ENCODE measurements at regions not wholly inside any gene's neighbourhood (a gene's known extent, or its start where the extent isn't known, plus 50 kb on each side); places are given as distances from the start of the nearest gene placed in this dataset.

- no peaks in the 10 kb centered on the region for H3K4me1 ChIP-seq (ENCODE audit: control extremely low read depth in 1 of 4, control insufficient read depth in 4 of 4, insufficient read depth in 4 of 4, low read length in 3 of 4)
- CTCF ChIA-PET = no interaction called here
- no peaks in the 10 kb centered on the region for H3K9me3 ChIP-seq (ENCODE audit: control extremely low read depth in 1 of 5, control insufficient read depth in 4 of 5, insufficient read depth in 2 of 5, low read depth in 1 of 5, low read length in 4 of 5)
- POLR2A ChIA-PET = no interaction called here
- no peak for DNase-seq
- H3K4me3 ChIP-seq (ENCODE audit: control insufficient read depth in 1 of 7, extremely low read depth in 1 of 7, insufficient read depth in 4 of 7, low read depth in 2 of 7, low read length in 6 of 7) = no peak overlapping the region
- no peaks in the 10 kb centered on the region for H3K36me3 ChIP-seq (ENCODE audit: control insufficient read depth in 4 of 4, insufficient read depth in 4 of 4, low read length in 3 of 4)
- H3K27ac ChIP-seq (ENCODE audit: insufficient read depth in 1 of 2, low read depth in 1 of 2, low read length in 2 of 2, poor library complexity in 1 of 2, severe bottlenecking in 2 of 2) = no peak overlapping the region
- no peaks in the 10 kb centered on the region for H3K27me3 ChIP-seq (replicated peaks in 2 of 5; ENCODE audit: control insufficient read depth in 4 of 5, insufficient read depth in 5 of 5, low read length in 4 of 5)
- WGBS (ENCODE audit: insufficient coverage) = 82% methylated on average over 3 of the region's 4 CpGs
Observed at GRCh38 chr5:68729678-68730077, 364.1 kb upstream of the SLC30A5 start.

- 79% methylated on average over 7 of the region's 7 CpGs for WGBS (ENCODE audit: insufficient coverage)
- Histone ChIP-seq H3K4me3 (ENCODE audit: control insufficient read depth in 1 of 7, extremely low read depth in 1 of 7, insufficient read depth in 4 of 7, low read depth in 2 of 7, low read length in 6 of 7) (no peak overlapping the region), H3K4me1 (ENCODE audit: control extremely low read depth in 1 of 4, control insufficient read depth in 4 of 4, insufficient read depth in 4 of 4, low read length in 3 of 4) (no peaks in the 10 kb centered on the region), H3K36me3 (ENCODE audit: control insufficient read depth in 4 of 4, insufficient read depth in 4 of 4, low read length in 3 of 4) (no peaks in the 10 kb centered on the region), H3K27ac (ENCODE audit: insufficient read depth in 1 of 2, low read depth in 1 of 2, low read length in 2 of 2, poor library complexity in 1 of 2, severe bottlenecking in 2 of 2) (no peak overlapping the region), H3K9me3 (ENCODE audit: control extremely low read depth in 1 of 5, control insufficient read depth in 4 of 5, insufficient read depth in 2 of 5, low read depth in 1 of 5, low read length in 4 of 5) (no peaks in the 10 kb centered on the region), H3K27me3 (replicated peaks in 2 of 5; ENCODE audit: control insufficient read depth in 4 of 5, insufficient read depth in 5 of 5, low read length in 4 of 5) (no peaks in the 10 kb centered on the region)
- DNase-seq = peak in 1 of 3 donors; percentile 0
- ChIA-PET CTCF (interaction anchor here (0.6 kb wide), 1 partner anchor 18 kb away, joined by 3 read pairs; no protein-coding TSS in a partner anchor), POLR2A (no interaction called here)
Observed at GRCh38 chr5:68730220-68730978, 363.4 kb upstream of the SLC30A5 start.

- Histone ChIP-seq H3K4me3 (ENCODE audit: control insufficient read depth in 1 of 7, extremely low read depth in 1 of 7, insufficient read depth in 4 of 7, low read depth in 2 of 7, low read length in 6 of 7) (no peak overlapping the region), H3K27ac (ENCODE audit: insufficient read depth in 1 of 2, low read depth in 1 of 2, low read length in 2 of 2, poor library complexity in 1 of 2, severe bottlenecking in 2 of 2) (no peak overlapping the region), H3K36me3 (ENCODE audit: control insufficient read depth in 4 of 4, insufficient read depth in 4 of 4, low read length in 3 of 4) (no peaks in the 10 kb centered on the region), H3K27me3 (replicated peaks in 2 of 5; ENCODE audit: control insufficient read depth in 4 of 5, insufficient read depth in 5 of 5, low read length in 4 of 5) (no peaks in the 10 kb centered on the region), H3K9me3 (ENCODE audit: control extremely low read depth in 1 of 5, control insufficient read depth in 4 of 5, insufficient read depth in 2 of 5, low read depth in 1 of 5, low read length in 4 of 5) (no peaks in the 10 kb centered on the region), H3K4me1 (ENCODE audit: control extremely low read depth in 1 of 4, control insufficient read depth in 4 of 4, insufficient read depth in 4 of 4, low read length in 3 of 4) (no peaks in the 10 kb centered on the region)
- WGBS (ENCODE audit: insufficient coverage) = 90% methylated on average over 2 of the region's 3 CpGs
- POLR2A ChIA-PET = no interaction called here
- CTCF ChIA-PET = interaction anchor here (0.6 kb wide), 1 partner anchor 17 kb away, joined by 3 read pairs; no protein-coding TSS in a partner anchor
- DNase-seq = no peak
Observed at GRCh38 chr5:68730979-68731654, 362.7 kb upstream of the SLC30A5 start.

GRCh38 chr5:68732251-68732650, 361.6 kb upstream of the SLC30A5 start:
- no peaks in the 10 kb centered on the region for H3K9me3 ChIP-seq (ENCODE audit: control extremely low read depth in 1 of 5, control insufficient read depth in 4 of 5, insufficient read depth in 2 of 5, low read depth in 1 of 5, low read length in 4 of 5)
- H3K4me3 ChIP-seq (ENCODE audit: control insufficient read depth in 1 of 7, extremely low read depth in 1 of 7, insufficient read depth in 4 of 7, low read depth in 2 of 7, low read length in 6 of 7) = no peak overlapping the region
- ChIA-PET CTCF (no interaction called here), POLR2A (interaction anchor here (0.7 kb wide), 1 partner anchor 104 kb away, joined by 4 read pairs; no protein-coding TSS in a partner anchor)
- no peaks in the 10 kb centered on the region for H3K36me3 ChIP-seq (ENCODE audit: control insufficient read depth in 4 of 4, insufficient read depth in 4 of 4, low read length in 3 of 4)
- H3K4me1 ChIP-seq (ENCODE audit: control extremely low read depth in 1 of 4, control insufficient read depth in 4 of 4, insufficient read depth in 4 of 4, low read length in 3 of 4) = no peaks in the 10 kb centered on the region
- no peak for DNase-seq
- H3K27me3 ChIP-seq (replicated peaks in 2 of 5; ENCODE audit: control insufficient read depth in 4 of 5, insufficient read depth in 5 of 5, low read length in 4 of 5) = no peaks in the 10 kb centered on the region
- H3K27ac ChIP-seq (ENCODE audit: insufficient read depth in 1 of 2, low read depth in 1 of 2, low read length in 2 of 2, poor library complexity in 1 of 2, severe bottlenecking in 2 of 2) = no peak overlapping the region

GRCh38 chr5:68734781-68735180, 359.0 kb upstream of the SLC30A5 start:
- CTCF ChIA-PET = no interaction called here

GRCh38 chr5:68738236-68738635, 355.6 kb upstream of the SLC30A5 start:
- ChIA-PET POLR2A (no interaction called here), CTCF (no interaction called here)
- Histone ChIP-seq H3K27me3 (replicated peaks in 2 of 5; ENCODE audit: control insufficient read depth in 4 of 5, insufficient read depth in 5 of 5, low read length in 4 of 5) (peaks cover 0 to 2% (median 0%) of the 10 kb centered on the region in 5 experiments), H3K9me3 (ENCODE audit: control extremely low read depth in 1 of 5, control insufficient read depth in 4 of 5, insufficient read depth in 2 of 5, low read depth in 1 of 5, low read length in 4 of 5) (no peaks in the 10 kb centered on the region), H3K36me3 (ENCODE audit: control insufficient read depth in 4 of 4, insufficient read depth in 4 of 4, low read length in 3 of 4) (no peaks in the 10 kb centered on the region), H3K4me1 (ENCODE audit: control extremely low read depth in 1 of 4, control insufficient read depth in 4 of 4, insufficient read depth in 4 of 4, low read length in 3 of 4) (no peaks in the 10 kb centered on the region), H3K4me3 (ENCODE audit: control insufficient read depth in 1 of 7, extremely low read depth in 1 of 7, insufficient read depth in 4 of 7, low read depth in 2 of 7, low read length in 6 of 7) (no peak overlapping the region), H3K27ac (ENCODE audit: insufficient read depth in 1 of 2, low read depth in 1 of 2, low read length in 2 of 2, poor library complexity in 1 of 2, severe bottlenecking in 2 of 2) (no peak overlapping the region)
- no peak for DNase-seq
- WGBS (ENCODE audit: insufficient coverage) = 99% methylated on average over 7 of the region's 9 CpGs

More at GRCh38 chr5:68734781-68735180, 359.0 kb upstream of the SLC30A5 start:
- POLR2A ChIA-PET = no interaction called here
- 100% methylated on average over 3 of the region's 4 CpGs for WGBS (ENCODE audit: insufficient coverage)
- Histone ChIP-seq H3K4me3 (ENCODE audit: control insufficient read depth in 1 of 7, extremely low read depth in 1 of 7, insufficient read depth in 4 of 7, low read depth in 2 of 7, low read length in 6 of 7) (no peak overlapping the region), H3K27ac (ENCODE audit: insufficient read depth in 1 of 2, low read depth in 1 of 2, low read length in 2 of 2, poor library complexity in 1 of 2, severe bottlenecking in 2 of 2) (no peak overlapping the region), H3K27me3 (replicated peaks in 2 of 5; ENCODE audit: control insufficient read depth in 4 of 5, insufficient read depth in 5 of 5, low read length in 4 of 5) (peaks cover 0 to 2% (median 0%) of the 10 kb centered on the region in 5 experiments), H3K9me3 (ENCODE audit: control extremely low read depth in 1 of 5, control insufficient read depth in 4 of 5, insufficient read depth in 2 of 5, low read depth in 1 of 5, low read length in 4 of 5) (no peaks in the 10 kb centered on the region), H3K36me3 (ENCODE audit: control insufficient read depth in 4 of 4, insufficient read depth in 4 of 4, low read length in 3 of 4) (no peaks in the 10 kb centered on the region), H3K4me1 (ENCODE audit: control extremely low read depth in 1 of 4, control insufficient read depth in 4 of 4, insufficient read depth in 4 of 4, low read length in 3 of 4) (no peaks in the 10 kb centered on the region)
- no peak for DNase-seq

GRCh38 chr5:68738841-68739240, 355.0 kb upstream of the SLC30A5 start:
- Histone ChIP-seq H3K9me3 (ENCODE audit: control extremely low read depth in 1 of 5, control insufficient read depth in 4 of 5, insufficient read depth in 2 of 5, low read depth in 1 of 5, low read length in 4 of 5) (no peaks in the 10 kb centered on the region), H3K4me1 (ENCODE audit: control extremely low read depth in 1 of 4, control insufficient read depth in 4 of 4, insufficient read depth in 4 of 4, low read length in 3 of 4) (no peaks in the 10 kb centered on the region), H3K27ac (ENCODE audit: insufficient read depth in 1 of 2, low read depth in 1 of 2, low read length in 2 of 2, poor library complexity in 1 of 2, severe bottlenecking in 2 of 2) (no peak overlapping the region), H3K4me3 (ENCODE audit: control insufficient read depth in 1 of 7, extremely low read depth in 1 of 7, insufficient read depth in 4 of 7, low read depth in 2 of 7, low read length in 6 of 7) (no peak overlapping the region), H3K36me3 (ENCODE audit: control insufficient read depth in 4 of 4, insufficient read depth in 4 of 4, low read length in 3 of 4) (no peaks in the 10 kb centered on the region), H3K27me3 (replicated peaks in 2 of 5; ENCODE audit: control insufficient read depth in 4 of 5, insufficient read depth in 5 of 5, low read length in 4 of 5) (peaks cover 0 to 2% (median 0%) of the 10 kb centered on the region in 5 experiments)
- ChIA-PET CTCF (no interaction called here), POLR2A (no interaction called here)
- no peak for DNase-seq
- WGBS (ENCODE audit: insufficient coverage) = 100% methylated on average over 3 of the region's 4 CpGs

Data from common myeloid progenitor, CD34-positive (primary cell).